ENCODE measurements at regions not wholly inside any gene's neighbourhood (a gene's known extent, or its start where the extent isn't known, plus 50 kb on each side); places are given as distances from the start of the nearest gene placed in this dataset.

DNA sequence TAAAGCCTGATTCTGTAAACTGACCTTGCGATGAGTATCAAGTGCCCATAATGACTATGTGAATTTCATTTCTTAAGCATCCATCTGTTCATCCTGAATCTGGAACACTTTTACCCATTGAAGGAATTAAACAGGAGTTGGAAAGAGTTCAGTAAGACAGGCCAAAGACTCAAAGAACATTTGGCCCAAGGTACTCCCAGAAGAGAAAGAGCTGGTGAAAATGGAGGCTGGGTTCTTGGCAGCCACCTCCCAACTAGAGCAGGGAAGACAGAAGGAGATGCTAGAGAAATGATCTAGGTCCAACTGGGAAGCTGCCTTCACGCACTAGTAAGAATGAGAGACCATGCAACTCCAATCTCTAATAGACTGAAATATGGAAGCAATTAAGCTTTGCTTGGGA, 57.1 kb upstream of the ADRA1D start:
- ATAC-seq (ENCODE audit: low read depth) (no peak), DNase-seq (no peak)
- POLR2A ChIA-PET: no interaction called here
- no CpG with 5 or more reads among the region's 2 CpGs for WGBS (ENCODE audit: insufficient coverage)
- Histone ChIP-seq H3K4me2 (replicated peaks; ENCODE audit: low read depth, low read length, poor library complexity, severe bottlenecking) (no peak overlapping the region), H2AFZ (ENCODE audit: insufficient read depth, low read depth, low read length, poor library complexity, severe bottlenecking) (no peak overlapping the region), H3K4me1 (ENCODE audit: control insufficient read depth in 2 of 2, insufficient read depth in 2 of 2, low read length in 2 of 2) (no peaks in the 10 kb centered on the region), H3K9ac (ENCODE audit: low read length) (no peak overlapping the region), H3K36me3 (replicated peaks in 1 of 2; ENCODE audit: control extremely low read depth in 1 of 2, control insufficient read depth in 1 of 2, extremely low read depth in 1 of 2, insufficient read depth in 2 of 2, low read length in 1 of 2) (no peaks in the 10 kb centered on the region), H3K27ac (ENCODE audit: low read length in 2 of 2) (no peak overlapping the region), H3K9me3 (ENCODE audit: control extremely low read depth in 1 of 3, control insufficient read depth in 2 of 3, insufficient read depth in 1 of 3, low read length in 2 of 3) (no peaks in the 10 kb centered on the region), H3K79me2 (ENCODE audit: control insufficient read depth, insufficient read depth, low read length) (no peaks in the 10 kb centered on the region), H3K27me3 (replicated peaks in 1 of 4; ENCODE audit: control extremely low read depth in 1 of 4, control insufficient read depth in 3 of 4, insufficient read depth in 4 of 4, low read length in 3 of 4) (no peaks in the 10 kb centered on the region), H4K20me1 (ENCODE audit: control insufficient read depth, insufficient read depth, low read length, poor library complexity, severe bottlenecking) (no peaks in the 10 kb centered on the region), H3K4me3 (ENCODE audit: control extremely low read depth in 1 of 5, extremely low read depth in 1 of 5, insufficient read depth in 1 of 5, low read depth in 2 of 5, low read length in 4 of 5) (no peak overlapping the region)
- H3K4me1 Mint-ChIP-seq: no peaks in the 10 kb centered on the region
- no peak overlapping the region for H3K27ac Mint-ChIP-seq
- intact Hi-C loops (cut with micrococcal nuclease): no loop called here
- CTCF ChIA-PET: no interaction called here
- H3K4me3 Mint-ChIP-seq: no peak overlapping the region
- peaks cover 4% of the 10 kb centered on the region for H3K27me3 Mint-ChIP-seq
- H3K9me3 Mint-ChIP-seq (ENCODE audit: insufficient read depth): peaks cover 6% of the 10 kb centered on the region
- no peak for TF ChIP-seq EZH2 (IDR thresholded peaks at IDR 0.05; ENCODE audit: borderline replicate concordance, insufficient read depth, low read depth, low read length, poor library complexity, severe bottlenecking)
- TF ChIP-seq, protein P1, sequence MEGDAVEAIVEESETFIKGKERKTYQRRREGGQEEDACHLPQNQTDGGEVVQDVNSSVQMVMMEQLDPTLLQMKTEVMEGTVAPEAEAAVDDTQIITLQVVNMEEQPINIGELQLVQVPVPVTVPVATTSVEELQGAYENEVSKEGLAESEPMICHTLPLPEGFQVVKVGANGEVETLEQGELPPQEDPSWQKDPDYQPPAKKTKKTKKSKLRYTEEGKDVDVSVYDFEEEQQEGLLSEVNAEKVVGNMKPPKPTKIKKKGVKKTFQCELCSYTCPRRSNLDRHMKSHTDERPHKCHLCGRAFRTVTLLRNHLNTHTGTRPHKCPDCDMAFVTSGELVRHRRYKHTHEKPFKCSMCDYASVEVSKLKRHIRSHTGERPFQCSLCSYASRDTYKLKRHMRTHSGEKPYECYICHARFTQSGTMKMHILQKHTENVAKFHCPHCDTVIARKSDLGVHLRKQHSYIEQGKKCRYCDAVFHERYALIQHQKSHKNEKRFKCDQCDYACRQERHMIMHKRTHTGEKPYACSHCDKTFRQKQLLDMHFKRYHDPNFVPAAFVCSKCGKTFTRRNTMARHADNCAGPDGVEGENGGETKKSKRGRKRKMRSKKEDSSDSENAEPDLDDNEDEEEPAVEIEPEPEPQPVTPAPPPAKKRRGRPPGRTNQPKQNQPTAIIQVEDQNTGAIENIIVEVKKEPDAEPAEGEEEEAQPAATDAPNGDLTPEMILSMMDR (IDR thresholded peaks at IDR 0.05): no peak

DNA sequence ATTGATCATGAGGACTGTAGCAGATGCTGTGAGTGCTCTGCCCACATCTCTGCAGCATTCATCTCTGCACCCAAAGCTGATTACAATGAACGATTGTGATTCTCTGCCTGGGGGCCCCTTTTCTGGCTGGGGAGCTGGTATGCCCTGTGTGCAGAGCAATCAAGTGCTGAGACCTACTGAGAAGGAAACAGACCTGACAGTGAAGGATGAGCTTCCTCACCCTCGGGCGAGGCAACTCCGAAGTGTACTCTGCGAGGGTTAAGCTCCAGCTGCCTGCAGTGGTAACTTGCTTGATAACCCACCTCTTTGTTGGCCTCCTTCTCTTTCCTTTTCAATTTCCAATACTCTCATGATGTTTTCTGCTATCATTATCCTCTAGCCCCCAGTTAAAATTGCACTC, 56.0 kb upstream of the ADRA1D start:
- DNase-seq (no peak), ATAC-seq (ENCODE audit: low read depth) (no peak)
- H3K36me3 ChIP-seq (replicated peaks in 1 of 2; ENCODE audit: control extremely low read depth in 1 of 2, control insufficient read depth in 1 of 2, extremely low read depth in 1 of 2, insufficient read depth in 2 of 2, low read length in 1 of 2): no peaks in the 10 kb centered on the region
- no peak overlapping the region for H2AFZ ChIP-seq (ENCODE audit: insufficient read depth, low read depth, low read length, poor library complexity, severe bottlenecking)
- no peak overlapping the region for H3K4me3 Mint-ChIP-seq
- no peak overlapping the region for H3K4me3 ChIP-seq (ENCODE audit: control extremely low read depth in 1 of 5, extremely low read depth in 1 of 5, insufficient read depth in 1 of 5, low read depth in 2 of 5, low read length in 4 of 5)
- H3K9ac ChIP-seq (ENCODE audit: low read length): no peak overlapping the region
- POLR2A ChIA-PET: no interaction called here
- no peak overlapping the region for H3K4me2 ChIP-seq (replicated peaks; ENCODE audit: low read depth, low read length, poor library complexity, severe bottlenecking)
- 42% methylated on average over 5 of the region's 5 CpGs for WGBS (ENCODE audit: insufficient coverage)
- H3K9me3 ChIP-seq (ENCODE audit: control extremely low read depth in 1 of 3, control insufficient read depth in 2 of 3, insufficient read depth in 1 of 3, low read length in 2 of 3): peaks cover 0 to 2% (median 0%) of the 10 kb centered on the region in 3 donors
- H3K27me3 ChIP-seq (replicated peaks in 1 of 4; ENCODE audit: control extremely low read depth in 1 of 4, control insufficient read depth in 3 of 4, insufficient read depth in 4 of 4, low read length in 3 of 4): no peaks in the 10 kb centered on the region
- H3K79me2 ChIP-seq (ENCODE audit: control insufficient read depth, insufficient read depth, low read length): no peaks in the 10 kb centered on the region
- H4K20me1 ChIP-seq (ENCODE audit: control insufficient read depth, insufficient read depth, low read length, poor library complexity, severe bottlenecking): no peaks in the 10 kb centered on the region
- no peak overlapping the region for H3K27ac ChIP-seq (ENCODE audit: low read length in 2 of 2)
- intact Hi-C loops (cut with micrococcal nuclease): no loop called here
- no peak for TF ChIP-seq EZH2 (IDR thresholded peaks at IDR 0.05; ENCODE audit: borderline replicate concordance, insufficient read depth, low read depth, low read length, poor library complexity, severe bottlenecking)
- TF ChIP-seq, protein P1 (IDR thresholded peaks at IDR 0.05): no peak
- CTCF ChIA-PET: no interaction called here
- H3K27ac Mint-ChIP-seq: no peak overlapping the region
- no peaks in the 10 kb centered on the region for H3K4me1 ChIP-seq (ENCODE audit: control insufficient read depth in 2 of 2, insufficient read depth in 2 of 2, low read length in 2 of 2)
- H3K9me3 Mint-ChIP-seq (ENCODE audit: insufficient read depth): peaks cover 3% of the 10 kb centered on the region
- no peaks in the 10 kb centered on the region for H3K4me1 Mint-ChIP-seq
- H3K27me3 Mint-ChIP-seq: peaks cover 4% of the 10 kb centered on the region

Data from B cell (primary cell).